K562 (cell line): ENCODE measurements at regions not wholly inside any gene's neighbourhood (a gene's known extent, or its start where the extent isn't known, plus 50 kb on each side); places are given as distances from the start of the nearest gene placed in this dataset.

Source experiments
- CSDE1 ChIP-seq, 2 experiments: fragments of 450-650 bp; IDR thresholded peaks; 2 replicates each; pipeline ENCODE4 v1.6.1; 2016; ENCODE audit warnings: mild to moderate bottlenecking in 1 of 2
- FOXK2 ChIP-seq, 2 experiments: fragments of 450-650 bp; IDR thresholded peaks in 1 of 2; conservative IDR thresholded peaks in 1 of 2; 2 replicates each; pipeline ENCODE4 v1.6.1; 2016; ENCODE audit warnings: low read depth in 2 of 2, mild to moderate bottlenecking in 1 of 2
- KDM5B ChIP-seq: fragments of 200-600 bp; sonication (generic); IDR thresholded peaks from 2 replicates; pipeline ENCODE4 v1.6.1; 2012; ENCODE audit warnings: low read depth, mild to moderate bottlenecking, moderate library complexity, low read length, control low read depth, inconsistent platforms; ENCODE audit not compliant: insufficient replicate concordance
- MYNN ChIP-seq, 2 experiments: sonication (generic); formaldehyde crosslinking in 1 of 2; IDR thresholded peaks; 2 replicates each; pipeline versions ENCODE4 v1.5.0 to v1.6.1; 2016 to 2020; ENCODE audit warnings: antibody characterized with exemption in 1 of 2, missing genetic modification reagents in 1 of 2
- NCOA2 ChIP-seq, 2 experiments: fragments of 450-650 bp; IDR thresholded peaks; 2 replicates each; pipeline ENCODE4 v1.6.1; 2018; ENCODE audit warnings: mild to moderate bottlenecking in 2 of 2, moderate library complexity in 1 of 2; ENCODE audit not compliant: partially characterized antibody in 2 of 2
- PML ChIP-seq: IDR thresholded peaks from 2 replicates; pipeline ENCODE4 v1.6.1; 2012; ENCODE audit warnings: low read length, inconsistent platforms
- RFX1 ChIP-seq: fragments of 450-650 bp; IDR thresholded peaks from 2 replicates; pipeline ENCODE4 v1.6.1; 2016; ENCODE audit warnings: mild to moderate bottlenecking, moderate library complexity
- TAF9B ChIP-seq: fragments of 450-650 bp; IDR thresholded peaks from 2 replicates; pipeline ENCODE4 v1.6.1; 2018; ENCODE audit warnings: mild to moderate bottlenecking; ENCODE audit not compliant: partially characterized antibody
- TRIM24 ChIP-seq, 2 experiments: fragments of 450-650 bp; IDR thresholded peaks; 2 replicates each; pipeline ENCODE4 v1.6.1; 2016
- ZC3H8 ChIP-seq: fragments of 450-650 bp; IDR thresholded peaks from 2 replicates; pipeline ENCODE4 v1.6.1; 2017
- TF ChIP-seq, protein P1 (sequence below), 2 experiments: fragments of 250-450 bp in 1 of 2; fragments of 450-650 bp in 1 of 2; sonication (Bioruptor Pico) in 1 of 2; IDR thresholded peaks; 2 replicates each; pipeline versions ENCODE4 v1.6.1 to v1.8.0; 2016 to 2021; ENCODE audit warnings: mild to moderate bottlenecking in 2 of 2, moderate library complexity in 2 of 2, missing compliant biosample characterization in 1 of 2, missing genetic modification characterization in 1 of 2
- TF ChIP-seq, protein P2 (sequence below): fragments of 250-450 bp; sonication (Bioruptor Pico); IDR thresholded peaks from 2 replicates; pipeline ENCODE4 v1.5.0; 2021; ENCODE audit warnings: mild to moderate bottlenecking, borderline replicate concordance
- TF ChIP-seq, protein P3 (sequence below): sonication (generic); formaldehyde crosslinking; IDR thresholded peaks from 2 replicates; pipeline ENCODE4 v1.8.1; 2023; ENCODE audit warnings: mild to moderate bottlenecking, missing genetic modification reagents
- TF ChIP-seq, protein P4 (sequence below), 2 experiments: fragments of 450-650 bp; formaldehyde crosslinking in 1 of 2; IDR thresholded peaks; 2 replicates each; pipeline versions ENCODE4 v1.4.0 to v1.6.1; 2014 to 2020; ENCODE audit warnings: mild to moderate bottlenecking in 2 of 2, borderline replicate concordance in 1 of 2, low read depth in 1 of 2

DNA sequence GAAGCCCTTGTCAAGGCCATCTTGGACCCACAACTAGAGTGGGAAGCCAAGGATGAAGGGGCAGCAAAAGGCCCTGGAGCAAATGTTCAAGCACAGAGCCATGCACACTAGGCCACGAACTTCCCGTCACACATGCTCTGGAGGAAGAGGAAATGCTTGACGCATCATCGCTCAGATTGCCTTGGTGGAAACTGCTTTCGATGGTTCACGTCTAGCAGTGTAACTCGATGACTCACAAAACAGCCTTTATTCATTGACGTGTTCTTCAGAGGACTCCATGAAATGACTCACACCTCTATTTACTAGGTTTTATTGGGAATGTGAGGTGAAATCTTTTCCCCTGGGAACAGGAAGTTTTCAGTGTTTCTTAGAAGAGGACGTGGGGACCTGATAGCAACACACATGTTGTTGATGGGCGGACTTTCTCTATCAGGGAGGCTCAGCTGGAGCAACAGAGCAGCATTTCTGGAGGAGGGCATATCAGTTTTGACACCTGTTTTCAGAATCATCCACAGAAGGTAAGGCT, 79.8 kb upstream of the FLT1 start (continued):
- TF ChIP-seq TAF9B (peak; percentile 55), MYNN (IDR thresholded peaks at IDR 0.05) (0 out of 2 replicates have a peak, but pooled peaks have one; percentile 30), MYNN (CRISPR knock-in tag; IDR thresholded peaks at IDR 0.05) (no peak), TRIM24 (IDR thresholded peaks at IDR 0.05) (peak; percentile 93 to 96), CSDE1 (IDR thresholded peaks at IDR 0.05) (no peak), NCOA2 (IDR thresholded peaks at IDR 0.05; ENCODE audit: partially characterized antibody in 2 of 2) (peak; percentile 37 to 56), PML (peak; percentile 94), KDM5B (no peak), FOXK2 (conservative IDR thresholded peaks at IDR 0.05 in 1 of 2, IDR thresholded peaks at IDR 0.05 in 1 of 2; ENCODE audit: low read depth in 2 of 2) (peak; percentile 77 to 91), RFX1 (peak; percentile 19), ZC3H8 (0 out of 2 replicates have a peak, but pooled peaks have one; percentile 24)
- TF ChIP-seq, protein P1, sequence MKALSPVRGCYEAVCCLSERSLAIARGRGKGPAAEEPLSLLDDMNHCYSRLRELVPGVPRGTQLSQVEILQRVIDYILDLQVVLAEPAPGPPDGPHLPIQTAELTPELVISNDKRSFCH (CRISPR knock-in tag; IDR thresholded peaks at IDR 0.05): no peak
- TF ChIP-seq, protein P1 (tag; IDR thresholded peaks at IDR 0.05): peak; percentile 60; the same call in 1 of the 2 replicates
- TF ChIP-seq, protein P2, sequence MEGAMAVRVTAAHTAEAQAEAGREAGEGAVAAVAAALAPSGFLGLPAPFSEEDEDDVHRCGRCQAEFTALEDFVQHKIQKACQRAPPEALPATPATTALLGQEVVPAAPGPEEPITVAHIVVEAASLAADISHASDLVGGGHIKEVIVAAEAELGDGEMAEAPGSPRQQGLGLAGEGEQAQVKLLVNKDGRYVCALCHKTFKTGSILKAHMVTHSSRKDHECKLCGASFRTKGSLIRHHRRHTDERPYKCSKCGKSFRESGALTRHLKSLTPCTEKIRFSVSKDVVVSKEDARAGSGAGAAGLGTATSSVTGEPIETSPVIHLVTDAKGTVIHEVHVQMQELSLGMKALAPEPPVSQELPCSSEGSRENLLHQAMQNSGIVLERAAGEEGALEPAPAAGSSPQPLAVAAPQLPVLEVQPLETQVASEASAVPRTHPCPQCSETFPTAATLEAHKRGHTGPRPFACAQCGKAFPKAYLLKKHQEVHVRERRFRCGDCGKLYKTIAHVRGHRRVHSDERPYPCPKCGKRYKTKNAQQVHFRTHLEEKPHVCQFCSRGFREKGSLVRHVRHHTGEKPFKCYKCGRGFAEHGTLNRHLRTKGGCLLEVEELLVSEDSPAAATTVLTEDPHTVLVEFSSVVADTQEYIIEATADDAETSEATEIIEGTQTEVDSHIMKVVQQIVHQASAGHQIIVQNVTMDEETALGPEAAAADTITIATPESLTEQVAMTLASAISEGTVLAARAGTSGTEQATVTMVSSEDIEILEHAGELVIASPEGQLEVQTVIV (CRISPR knock-in tag): no peak
- TF ChIP-seq, protein P3, sequence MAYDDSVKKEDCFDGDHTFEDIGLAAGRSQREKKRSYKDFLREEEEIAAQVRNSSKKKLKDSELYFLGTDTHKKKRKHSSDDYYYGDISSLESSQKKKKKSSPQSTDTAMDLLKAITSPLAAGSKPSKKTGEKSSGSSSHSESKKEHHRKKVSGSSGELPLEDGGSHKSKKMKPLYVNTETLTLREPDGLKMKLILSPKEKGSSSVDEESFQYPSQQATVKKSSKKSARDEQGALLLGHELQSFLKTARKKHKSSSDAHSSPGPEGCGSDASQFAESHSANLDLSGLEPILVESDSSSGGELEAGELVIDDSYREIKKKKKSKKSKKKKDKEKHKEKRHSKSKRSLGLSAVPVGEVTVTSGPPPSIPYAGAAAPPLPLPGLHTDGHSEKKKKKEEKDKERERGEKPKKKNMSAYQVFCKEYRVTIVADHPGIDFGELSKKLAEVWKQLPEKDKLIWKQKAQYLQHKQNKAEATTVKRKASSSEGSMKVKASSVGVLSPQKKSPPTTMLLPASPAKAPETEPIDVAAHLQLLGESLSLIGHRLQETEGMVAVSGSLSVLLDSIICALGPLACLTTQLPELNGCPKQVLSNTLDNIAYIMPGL (CRISPR knock-in tag): no peak
- TF ChIP-seq, protein P4, sequence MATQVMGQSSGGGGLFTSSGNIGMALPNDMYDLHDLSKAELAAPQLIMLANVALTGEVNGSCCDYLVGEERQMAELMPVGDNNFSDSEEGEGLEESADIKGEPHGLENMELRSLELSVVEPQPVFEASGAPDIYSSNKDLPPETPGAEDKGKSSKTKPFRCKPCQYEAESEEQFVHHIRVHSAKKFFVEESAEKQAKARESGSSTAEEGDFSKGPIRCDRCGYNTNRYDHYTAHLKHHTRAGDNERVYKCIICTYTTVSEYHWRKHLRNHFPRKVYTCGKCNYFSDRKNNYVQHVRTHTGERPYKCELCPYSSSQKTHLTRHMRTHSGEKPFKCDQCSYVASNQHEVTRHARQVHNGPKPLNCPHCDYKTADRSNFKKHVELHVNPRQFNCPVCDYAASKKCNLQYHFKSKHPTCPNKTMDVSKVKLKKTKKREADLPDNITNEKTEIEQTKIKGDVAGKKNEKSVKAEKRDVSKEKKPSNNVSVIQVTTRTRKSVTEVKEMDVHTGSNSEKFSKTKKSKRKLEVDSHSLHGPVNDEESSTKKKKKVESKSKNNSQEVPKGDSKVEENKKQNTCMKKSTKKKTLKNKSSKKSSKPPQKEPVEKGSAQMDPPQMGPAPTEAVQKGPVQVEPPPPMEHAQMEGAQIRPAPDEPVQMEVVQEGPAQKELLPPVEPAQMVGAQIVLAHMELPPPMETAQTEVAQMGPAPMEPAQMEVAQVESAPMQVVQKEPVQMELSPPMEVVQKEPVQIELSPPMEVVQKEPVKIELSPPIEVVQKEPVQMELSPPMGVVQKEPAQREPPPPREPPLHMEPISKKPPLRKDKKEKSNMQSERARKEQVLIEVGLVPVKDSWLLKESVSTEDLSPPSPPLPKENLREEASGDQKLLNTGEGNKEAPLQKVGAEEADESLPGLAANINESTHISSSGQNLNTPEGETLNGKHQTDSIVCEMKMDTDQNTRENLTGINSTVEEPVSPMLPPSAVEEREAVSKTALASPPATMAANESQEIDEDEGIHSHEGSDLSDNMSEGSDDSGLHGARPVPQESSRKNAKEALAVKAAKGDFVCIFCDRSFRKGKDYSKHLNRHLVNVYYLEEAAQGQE (IDR thresholded peaks at IDR 0.05; ENCODE audit: borderline replicate concordance): 0 out of 2 replicates have a peak, but pooled peaks have one; percentile 31
- TF ChIP-seq, protein P4 (CRISPR knock-in tag; IDR thresholded peaks at IDR 0.05; ENCODE audit: low read depth): no peak
